NOMO-1 treated with DMSO at 0.1 percent for 48 hours (cell line): ENCODE measurements at regions not wholly inside any gene's neighbourhood (a gene's known extent, or its start where the extent isn't known, plus 50 kb on each side); places are given as distances from the start of the nearest gene placed in this dataset.

Experiments used
- DNase-seq: peaks from one replicate; lab custom pipeline; 2025; ENCODE audit not compliant: unreplicated experiment; lab: John Stamatoyannopoulos, UW

GRCh38 chr2:861655-862354 is 88.8 kb upstream of the SNTG2 start:
- no peak for DNase-seq

- no peak for DNase-seq
Measured at GRCh38 chr2:860259-860855, 90.3 kb upstream of the SNTG2 start.

- DNase-seq = no peak
Measured at GRCh38 chr2:858646-859045, 92.0 kb upstream of the SNTG2 start.

GRCh38 chr2:857937-858336 is 92.7 kb upstream of the SNTG2 start:
- no peak for DNase-seq

- no peak for DNase-seq
Measured at GRCh38 chr2:857081-857480, 93.6 kb upstream of the SNTG2 start.

GRCh38 chr2:856456-856855 is 94.2 kb upstream of the SNTG2 start:
- no peak for DNase-seq

- no peak for DNase-seq
Measured at GRCh38 chr2:856041-856440, 94.6 kb upstream of the SNTG2 start.

- no peak for DNase-seq
Measured at GRCh38 chr2:855177-855576, 95.5 kb upstream of the SNTG2 start.

GRCh38 chr2:854460-854859 is 96.2 kb upstream of the SNTG2 start:
- DNase-seq = no peak

- DNase-seq = no peak
Measured at GRCh38 chr2:853203-853870, 97.3 kb upstream of the SNTG2 start.

GRCh38 chr2:852168-852567 is 98.5 kb upstream of the SNTG2 start:
- no peak for DNase-seq

- no peak for DNase-seq
Measured at GRCh38 chr2:851680-852079, 99.0 kb upstream of the SNTG2 start.

- no peak for DNase-seq
Measured at GRCh38 chr2:851078-851477, 99.6 kb upstream of the SNTG2 start.

- no peak for DNase-seq
Measured at GRCh38 chr2:850429-850828, 100.2 kb upstream of the SNTG2 start.

- no peak for DNase-seq
Measured at GRCh38 chr2:848099-848498, 102.5 kb upstream of the SNTG2 start.

GRCh38 chr2:847669-848068 is 103.0 kb upstream of the SNTG2 start:
- no peak for DNase-seq

GRCh38 chr2:844715-845114 is 105.9 kb upstream of the SNTG2 start:
- peak; percentile 19 for DNase-seq

GRCh38 chr2:842151-842803 is 108.4 kb upstream of the SNTG2 start:
- DNase-seq = no peak

- no peak for DNase-seq
Measured at GRCh38 chr2:841036-841435, 109.6 kb upstream of the SNTG2 start.

- no peak for DNase-seq
Measured at GRCh38 chr2:834233-834632, 116.4 kb upstream of the SNTG2 start.

GRCh38 chr2:833180-833579 is 117.5 kb upstream of the SNTG2 start:
- DNase-seq = no peak

- no peak for DNase-seq
Measured at GRCh38 chr2:832635-833034, 118.0 kb upstream of the SNTG2 start.
